ENCODE measurements at regions not wholly inside any gene's neighbourhood (a gene's known extent, or its start where the extent isn't known, plus 50 kb on each side); places are given as distances from the start of the nearest gene placed in this dataset.

GRCh38 chr3:187950671-187951070 lies 203.3 kb upstream of the LPP start:
- ATAC-seq (ENCODE audit: low read depth in 2 of 2) = peak; percentile 67 to 72

DNA sequence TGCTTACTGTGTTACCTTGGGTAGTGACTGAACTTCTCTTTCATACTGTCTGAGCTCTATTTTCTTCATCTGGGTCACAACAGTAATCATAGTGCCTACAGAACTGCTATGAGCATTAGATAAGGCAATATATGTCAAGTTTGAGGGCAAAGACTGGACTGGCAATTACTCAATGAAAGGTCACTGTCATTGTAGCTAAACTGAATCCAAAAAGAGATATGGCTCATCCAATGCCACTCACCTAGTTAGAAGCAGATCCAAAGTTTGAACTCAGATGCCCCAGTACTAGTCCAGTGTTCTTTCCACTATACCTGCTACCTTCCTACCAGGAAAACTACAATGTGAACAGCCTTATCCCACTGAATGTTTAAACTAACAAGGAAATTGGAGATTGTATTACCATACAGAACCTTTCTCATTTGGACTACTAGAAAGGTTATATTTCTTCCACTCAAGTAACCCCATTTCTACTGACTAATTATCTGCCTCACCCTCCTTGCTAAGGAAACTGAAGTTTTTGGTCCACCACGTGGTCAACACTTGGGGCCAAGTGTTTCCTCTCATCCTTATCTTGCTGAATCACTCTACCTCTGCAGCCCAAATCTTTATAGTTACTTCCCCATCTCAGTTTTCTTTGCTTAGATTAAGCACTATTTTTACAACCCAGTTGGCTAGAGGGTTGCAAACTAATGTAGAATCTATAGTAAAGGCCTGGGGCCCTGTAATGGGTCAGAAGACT lies 202.3 kb upstream of the LPP start:
- H3K9me3 Mint-ChIP-seq = peaks cover 0 to 3% (median 0%) of the 10 kb centered on the region in 7 donors
- ATAC-seq (ENCODE audit: low read depth in 2 of 2) (peak; percentile 49 to 61), DNase-seq (no peak)
- no peak overlapping the region for H3K4me3 Mint-ChIP-seq
- peaks cover 6 to 22% (median 20%) of the 10 kb centered on the region in 3 donors for H3K27me3 Mint-ChIP-seq
- H3K27ac Mint-ChIP-seq = peak overlapping the region in 1 of 6 donors; percentile 0
- no peaks in the 10 kb centered on the region for H3K36me3 Mint-ChIP-seq
- H3K4me1 Mint-ChIP-seq = peaks cover 29 to 43% (median 37%) of the 10 kb centered on the region in 3 donors

More at GRCh38 chr3:187950671-187951070, 203.3 kb upstream of the LPP start:
- no peak overlapping the region for H3K4me3 Mint-ChIP-seq
- H3K9me3 Mint-ChIP-seq = peaks cover 0 to 3% (median 0%) of the 10 kb centered on the region in 7 donors
- no peaks in the 10 kb centered on the region for H3K36me3 Mint-ChIP-seq
- H3K27me3 Mint-ChIP-seq = peaks cover 2 to 22% (median 16%) of the 10 kb centered on the region in 3 donors
- peaks cover 33 to 49% (median 36%) of the 10 kb centered on the region in 3 donors for H3K4me1 Mint-ChIP-seq
- H3K27ac Mint-ChIP-seq = no peak overlapping the region
- no peak for DNase-seq

DNA sequence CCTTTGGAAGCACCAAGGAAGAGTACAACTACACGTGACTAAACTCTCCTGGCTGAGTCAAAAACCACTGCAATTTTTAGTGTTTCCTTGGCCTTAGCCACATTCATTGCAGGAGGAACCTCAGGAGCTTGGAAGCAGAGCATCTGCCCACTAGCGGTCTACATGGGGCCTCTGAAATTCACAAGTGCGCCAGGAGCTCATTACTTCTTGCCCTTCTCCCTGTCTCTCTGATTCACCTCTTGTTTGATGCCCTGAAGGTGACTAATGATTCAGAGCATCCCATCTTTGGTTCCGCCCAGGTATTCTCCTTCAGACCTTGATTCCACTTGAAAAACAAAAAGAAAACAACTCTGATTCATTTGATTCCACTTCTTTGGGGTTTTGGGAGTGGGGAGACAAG lies 201.1 kb upstream of the LPP start:
- no peak for DNase-seq
- Mint-ChIP-seq H3K36me3 (no peaks in the 10 kb centered on the region), H3K9me3 (peaks cover 0 to 3% (median 0%) of the 10 kb centered on the region in 7 donors), H3K4me1 (peaks cover 22 to 41% (median 35%) of the 10 kb centered on the region in 3 donors), H3K4me3 (no peak overlapping the region), H3K27me3 (peaks cover 6 to 22% (median 21%) of the 10 kb centered on the region in 3 donors), H3K27ac (no peak overlapping the region)
- ATAC-seq (ENCODE audit: low read depth in 2 of 2) = no peak

DNA sequence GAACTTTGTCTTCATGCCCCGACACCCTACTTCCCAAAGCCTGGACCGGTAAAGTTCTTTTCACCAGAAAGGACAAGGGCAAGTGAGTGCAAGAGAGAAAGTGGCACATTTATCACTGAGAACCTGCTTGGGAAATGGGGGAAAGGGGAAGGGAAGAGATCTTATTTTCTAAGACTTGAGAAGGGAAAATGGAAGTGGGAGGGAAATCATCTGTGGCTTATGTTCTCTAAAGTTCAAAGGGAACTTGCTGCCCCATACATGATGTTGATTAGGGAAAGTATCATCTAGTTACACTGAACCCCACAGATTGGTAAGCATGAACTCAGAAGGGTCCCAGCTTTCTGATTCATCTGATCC lies 199.5 kb upstream of the LPP start:
- Mint-ChIP-seq H3K9me3 (peaks cover 0 to 3% (median 0%) of the 10 kb centered on the region in 7 donors), H3K27me3 (peaks cover 6 to 16% (median 12%) of the 10 kb centered on the region in 3 donors), H3K4me3 (no peak overlapping the region), H3K4me1 (peaks cover 29 to 50% (median 43%) of the 10 kb centered on the region in 3 donors), H3K36me3 (no peaks in the 10 kb centered on the region), H3K27ac (peak overlapping the region in 1 of 6 donors; percentile 23)
- DNase-seq (no peak), ATAC-seq (ENCODE audit: low read depth in 2 of 2) (no peak)

DNA sequence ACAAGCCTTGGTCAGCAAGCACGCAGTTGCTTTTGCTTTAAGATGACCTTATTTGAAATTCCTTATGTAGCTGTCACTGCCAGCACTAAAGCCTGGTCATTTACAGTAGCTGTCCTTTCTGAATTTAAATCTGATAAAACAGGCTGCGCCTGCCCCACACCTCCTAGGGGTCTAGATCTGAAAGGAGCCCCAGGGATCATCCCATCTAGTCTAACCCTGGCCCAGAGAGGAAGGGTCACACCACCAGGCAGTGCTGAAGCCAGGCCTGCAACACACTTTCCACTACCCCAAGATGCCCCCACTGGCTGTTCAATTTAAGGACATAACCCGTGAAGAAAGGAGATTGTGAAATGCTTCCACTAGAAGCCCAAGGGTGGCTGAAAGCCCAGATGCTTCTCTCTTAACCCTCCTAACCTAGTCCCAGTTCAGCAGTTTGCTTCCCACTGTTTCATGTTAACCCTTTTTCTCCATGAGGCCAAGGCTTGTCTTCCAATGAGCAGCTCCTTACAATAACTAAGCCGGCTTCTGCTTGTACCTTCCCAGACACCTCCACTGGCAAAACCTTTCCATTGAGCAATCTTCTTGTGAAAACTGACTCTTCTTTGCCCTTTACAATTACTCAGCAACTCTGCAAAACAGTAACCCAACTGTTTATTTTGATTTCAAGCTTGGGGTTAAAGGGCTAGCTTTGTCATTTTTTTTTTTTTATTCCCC lies 198.9 kb upstream of the LPP start:
- Mint-ChIP-seq H3K4me1 (peaks cover 29 to 48% (median 44%) of the 10 kb centered on the region in 3 donors), H3K27ac (peak overlapping the region in 1 of 6 donors; percentile 40), H3K9me3 (peaks cover 0 to 3% (median 0%) of the 10 kb centered on the region in 7 donors), H3K27me3 (peaks cover 6 to 16% (median 10%) of the 10 kb centered on the region in 3 donors), H3K36me3 (no peaks in the 10 kb centered on the region), H3K4me3 (no peak overlapping the region)
- no peak for ATAC-seq (ENCODE audit: low read depth in 2 of 2)
- no peak for DNase-seq

DNA sequence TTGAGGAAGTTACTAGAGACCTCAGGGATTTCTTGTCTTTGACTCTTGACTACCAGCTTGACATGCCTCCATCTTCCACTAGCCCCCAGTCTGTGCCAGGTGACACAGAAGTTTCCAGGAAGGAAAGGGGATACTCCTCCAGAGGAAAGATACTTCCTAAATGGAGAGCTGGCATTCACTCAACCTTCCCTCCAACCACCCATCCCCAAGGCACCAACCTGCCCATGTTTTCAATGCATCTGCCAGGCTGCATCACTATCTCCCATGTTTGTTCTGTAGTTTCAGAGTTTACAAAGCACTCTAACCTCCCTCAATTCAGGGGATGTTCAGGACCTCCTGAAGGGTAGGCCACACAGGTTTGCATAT lies 198.4 kb upstream of the LPP start:
- Mint-ChIP-seq H3K27ac (no peak overlapping the region), H3K36me3 (no peaks in the 10 kb centered on the region), H3K27me3 (peaks cover 5 to 16% (median 6%) of the 10 kb centered on the region in 3 donors), H3K4me3 (no peak overlapping the region), H3K4me1 (peaks cover 27 to 42% (median 40%) of the 10 kb centered on the region in 3 donors), H3K9me3 (peaks cover 0 to 3% (median 0%) of the 10 kb centered on the region in 7 donors)
- no peak for ATAC-seq (ENCODE audit: low read depth in 2 of 2)
- no peak for DNase-seq

- Mint-ChIP-seq H3K4me1 (peaks cover 13 to 31% (median 26%) of the 10 kb centered on the region in 3 donors), H3K27me3 (peaks cover 0 to 16% (median 6%) of the 10 kb centered on the region in 3 donors), H3K27ac (no peak overlapping the region), H3K4me3 (peak overlapping the region in 1 of 8 donors; percentile 9), H3K36me3 (no peaks in the 10 kb centered on the region), H3K9me3 (no peaks in the 10 kb centered on the region)
- ATAC-seq (ENCODE audit: low read depth in 2 of 2) = no peak
- no peak for DNase-seq
Measured at GRCh38 chr3:187957165-187957581, 196.8 kb upstream of the LPP start.

GRCh38 chr3:187957582-187957981 lies 196.4 kb upstream of the LPP start:
- DNase-seq = no peak
- peaks cover 0 to 16% (median 6%) of the 10 kb centered on the region in 3 donors for H3K27me3 Mint-ChIP-seq
- no peaks in the 10 kb centered on the region for H3K36me3 Mint-ChIP-seq
- H3K27ac Mint-ChIP-seq = no peak overlapping the region
- no peaks in the 10 kb centered on the region for H3K9me3 Mint-ChIP-seq
- ATAC-seq (ENCODE audit: low read depth in 2 of 2) = no peak
- H3K4me1 Mint-ChIP-seq = peaks cover 12 to 30% (median 26%) of the 10 kb centered on the region in 3 donors
- H3K4me3 Mint-ChIP-seq = no peak overlapping the region

DNA sequence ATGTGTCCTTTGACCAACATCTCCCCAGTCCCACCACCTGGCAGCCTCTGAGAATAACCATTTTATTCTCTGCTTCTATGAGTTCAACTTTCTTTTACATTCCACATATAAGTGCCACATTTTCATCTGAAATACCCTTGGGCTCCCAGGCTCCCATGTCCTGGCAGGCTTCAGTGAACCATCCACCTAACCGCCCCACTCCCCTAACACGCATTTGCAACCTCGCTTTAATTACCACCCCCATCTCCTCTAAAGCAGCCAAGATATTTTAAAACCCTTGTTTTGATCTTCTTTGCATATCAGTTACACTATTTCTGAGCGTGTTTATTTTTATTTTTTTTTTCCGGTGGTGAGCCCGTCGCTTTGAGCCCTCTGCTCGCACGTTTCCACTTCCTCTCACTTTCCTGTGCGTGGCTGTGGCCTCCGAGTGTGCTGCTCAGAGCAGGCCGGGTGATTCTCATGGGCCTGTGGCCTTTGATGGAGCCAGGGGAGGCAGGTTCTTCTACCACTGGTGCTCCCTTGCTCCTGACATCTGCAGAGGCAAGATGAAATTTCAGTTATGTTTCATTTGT lies 195.4 kb upstream of the LPP start:
- H3K9me3 Mint-ChIP-seq = no peaks in the 10 kb centered on the region
- peak overlapping the region; percentile 56 to 90 (median 82) for H3K4me3 Mint-ChIP-seq
- DNase-seq (peak; percentile 33), ATAC-seq (ENCODE audit: low read depth in 2 of 2) (peak; percentile 91 to 93)
- peaks cover 10 to 29% (median 24%) of the 10 kb centered on the region in 3 donors for H3K4me1 Mint-ChIP-seq
- no peaks in the 10 kb centered on the region for H3K36me3 Mint-ChIP-seq
- peaks cover 0 to 16% (median 6%) of the 10 kb centered on the region in 3 donors for H3K27me3 Mint-ChIP-seq
- H3K27ac Mint-ChIP-seq = peak overlapping the region; percentile 27 to 91 (median 52)

DNA sequence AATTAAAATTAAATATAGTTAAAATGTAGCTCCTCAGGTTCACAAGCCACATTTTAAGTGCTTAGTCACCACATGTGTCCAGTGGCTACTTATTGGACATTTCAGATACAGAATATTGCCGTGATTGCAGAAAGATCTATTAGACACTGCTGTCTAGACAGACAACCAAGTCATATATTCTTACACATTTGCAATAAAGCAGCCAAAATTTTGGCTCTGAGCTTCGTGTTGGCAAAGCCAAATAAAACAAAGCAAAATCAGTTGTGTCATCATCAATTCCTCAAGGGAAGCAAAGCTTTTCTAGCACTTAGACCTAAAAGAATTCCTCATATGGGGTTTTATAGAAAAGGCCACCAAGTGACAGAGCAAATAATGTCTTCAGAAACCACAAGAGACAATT lies 193.1 kb upstream of the LPP start:
- DNase-seq (no peak), ATAC-seq (ENCODE audit: low read depth in 2 of 2) (no peak)
- Mint-ChIP-seq H3K36me3 (no peaks in the 10 kb centered on the region), H3K9me3 (no peaks in the 10 kb centered on the region), H3K27ac (no peak overlapping the region), H3K4me1 (peaks cover 7 to 16% (median 9%) of the 10 kb centered on the region in 3 donors), H3K4me3 (no peak overlapping the region), H3K27me3 (peaks cover 3 to 12% (median 6%) of the 10 kb centered on the region in 3 donors)

DNA sequence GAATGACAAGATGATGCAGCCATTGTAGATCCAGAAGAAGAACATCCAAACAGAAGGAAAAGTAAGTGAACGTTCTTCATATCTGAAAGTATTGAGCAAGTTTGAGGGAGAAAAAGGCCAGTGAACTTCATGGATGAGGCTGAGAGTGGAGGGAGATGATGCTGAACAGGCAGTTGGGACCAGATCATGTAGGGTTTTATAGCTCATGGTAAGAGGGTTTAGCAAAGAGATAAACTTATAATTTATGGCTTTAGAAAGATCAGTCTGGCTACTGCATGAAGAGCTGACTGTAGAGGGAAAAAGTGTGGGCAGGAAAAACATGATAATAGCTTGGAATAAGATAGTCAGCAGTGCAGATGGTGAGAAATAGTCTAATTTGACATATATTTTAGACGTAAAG lies 192.6 kb upstream of the LPP start:
- Mint-ChIP-seq H3K4me1 (peaks cover 7 to 13% (median 9%) of the 10 kb centered on the region in 3 donors), H3K36me3 (no peaks in the 10 kb centered on the region), H3K4me3 (no peak overlapping the region), H3K27me3 (peaks cover 0 to 7% (median 6%) of the 10 kb centered on the region in 3 donors), H3K9me3 (no peaks in the 10 kb centered on the region), H3K27ac (no peak overlapping the region)
- no peak for DNase-seq
- ATAC-seq (ENCODE audit: low read depth in 2 of 2) = no peak

DNA sequence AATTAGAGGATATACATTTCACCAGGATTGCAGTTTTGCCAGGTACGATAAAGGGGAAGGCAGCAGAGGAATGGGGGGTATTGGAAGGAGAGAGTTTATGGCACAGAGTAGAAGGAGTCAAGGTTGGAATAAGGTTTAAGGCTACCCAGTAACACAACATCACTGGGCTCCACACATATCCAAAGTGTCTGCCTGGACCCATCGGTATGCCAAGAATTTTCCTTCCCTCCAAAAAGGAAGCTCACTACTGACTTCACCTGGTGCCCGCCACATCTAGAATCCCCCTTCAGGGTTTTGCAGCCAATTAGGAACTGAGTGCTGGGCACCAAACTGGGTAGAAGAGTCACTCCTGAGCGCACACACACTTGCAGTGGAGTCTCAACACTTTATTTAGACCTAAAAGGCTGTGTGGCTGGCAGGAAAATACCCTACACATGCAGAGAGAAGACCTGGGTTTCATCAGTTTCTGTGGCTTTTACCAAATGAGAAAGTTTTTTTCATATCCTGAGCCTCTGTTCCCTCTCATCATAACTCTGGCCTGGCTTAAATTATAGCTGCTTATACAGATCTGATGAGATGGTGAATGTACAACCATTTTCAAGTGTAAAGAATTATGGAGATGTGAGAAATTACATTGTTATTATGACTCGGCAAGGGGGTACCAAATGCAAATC lies 190.8 kb upstream of the LPP start:
- peak; percentile 22 to 31 for ATAC-seq (ENCODE audit: low read depth in 2 of 2)
- no peaks in the 10 kb centered on the region for H3K9me3 Mint-ChIP-seq

More for the DNA sequence above, 190.8 kb upstream of the LPP start:
- DNase-seq = no peak
- Mint-ChIP-seq H3K4me3 (no peak overlapping the region), H3K36me3 (no peaks in the 10 kb centered on the region), H3K27ac (no peak overlapping the region), H3K4me1 (peaks cover 15 to 29% (median 19%) of the 10 kb centered on the region in 3 donors), H3K27me3 (peaks cover 0 to 15% (median 8%) of the 10 kb centered on the region in 3 donors)
